ENCODE measurements at regions not wholly inside any gene's neighbourhood (a gene's known extent, or its start where the extent isn't known, plus 50 kb on each side); places are given as distances from the start of the nearest gene placed in this dataset.

DNA sequence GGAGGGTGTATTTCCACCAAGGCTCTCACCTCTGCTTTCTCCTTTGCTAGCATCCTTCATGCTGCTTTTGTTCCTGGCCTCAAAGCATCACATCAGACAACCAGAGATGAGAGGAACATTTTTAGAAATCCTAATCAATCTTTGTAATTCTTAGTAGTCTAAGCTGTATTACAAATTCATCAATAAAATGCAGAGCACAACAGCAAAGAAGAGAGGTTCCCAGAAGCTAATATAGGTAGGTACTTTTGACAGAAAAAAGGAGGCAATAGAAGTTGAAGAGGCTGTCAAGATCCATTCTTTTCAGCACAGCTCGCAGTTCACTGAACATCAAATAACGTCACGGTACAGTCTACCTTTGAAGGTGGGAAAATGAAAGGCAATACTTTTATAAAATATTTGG lies 265.2 kb upstream of the SYT1 start:
- TF ChIP-seq ZNF8 (CRISPR knock-in tag; IDR thresholded peaks at IDR 0.05) (no peak), TCF4 (CRISPR knock-in tag; IDR thresholded peaks at IDR 0.05; ENCODE audit: borderline replicate concordance) (no peak), ARNTL (CRISPR knock-in tag; IDR thresholded peaks at IDR 0.05; ENCODE audit: borderline replicate concordance, low read depth) (no peak), RARB (CRISPR knock-in tag; IDR thresholded peaks at IDR 0.05) (no peak), ZC3H10 (CRISPR knock-in tag; IDR thresholded peaks at IDR 0.05) (no peak)

Measured in SK-N-SH treated with all-trans-retinoic acid at 6 μM for 48 hours (cell line).